Limb (tissue), 2 donors: ENCODE measurements at regions not wholly inside any gene's neighbourhood (a gene's known extent, or its start where the extent isn't known, plus 50 kb on each side); places are given as distances from the start of the nearest gene placed in this dataset.
"Not testable (repeated sequence)": the region's sequence is repeated elsewhere in the genome, so short reads cannot be mapped to it uniquely, and the experiment has no call there.

Experiments used
- DNase-seq, 2 donors: peaks; one replicate each; pipeline ENCODE4 v3.0.0-alpha.2; 2016; ENCODE audit errors: extremely low spot score in 2 of 2

DNA sequence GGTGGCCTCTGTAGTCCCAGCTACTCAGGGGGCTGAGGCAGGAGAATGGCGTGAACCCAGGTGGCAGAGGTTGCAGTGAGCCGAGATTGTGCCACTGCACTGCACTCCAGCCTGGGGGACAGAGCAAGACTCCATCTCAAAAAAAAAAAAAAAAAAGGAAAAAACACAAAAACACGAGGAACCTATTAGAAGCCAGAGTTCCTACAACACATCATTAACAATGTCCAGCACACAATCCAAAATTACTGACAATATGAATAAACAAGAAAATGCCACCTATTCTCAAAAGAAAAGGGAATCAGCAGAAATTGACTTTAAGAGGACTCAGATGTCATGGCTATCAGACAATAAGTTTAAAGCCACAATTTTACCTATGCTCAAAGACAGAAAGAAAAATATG lies 57.3 kb upstream of the HS3ST3A1 start:
- DNase-seq = not testable (repeated sequence)

GRCh38 chr17:13665872-13666635 lies 64.3 kb upstream of the HS3ST3A1 start:
- no peak for DNase-seq

GRCh38 chr17:13671341-13671740 lies 69.6 kb upstream of the HS3ST3A1 start:
- DNase-seq = no peak

DNA sequence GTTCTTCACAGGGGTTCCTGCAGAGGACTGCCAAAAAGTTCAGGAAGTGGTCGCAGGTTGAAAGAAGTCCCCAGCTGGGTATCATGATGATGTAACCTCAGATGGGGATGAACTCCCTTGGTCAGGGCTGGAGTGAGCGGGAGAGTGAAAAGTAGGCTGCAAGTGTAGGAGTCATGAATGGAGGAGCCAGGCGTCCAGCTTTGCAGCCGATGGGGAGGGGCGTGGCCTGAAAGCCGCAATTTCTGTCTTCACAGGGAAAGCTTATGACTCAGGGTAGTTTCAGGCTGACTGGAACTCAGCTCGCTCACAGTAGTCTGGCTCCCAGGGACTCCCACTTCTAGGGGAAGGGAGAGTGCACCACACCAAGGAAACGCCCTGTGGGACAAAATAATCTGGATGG lies 70.0 kb upstream of the HS3ST3A1 start:
- no peak for DNase-seq

- DNase-seq = no peak
Observed at GRCh38 chr17:13678361-13678760, 76.6 kb upstream of the HS3ST3A1 start.

- DNase-seq = peak in 1 of 2 donors; percentile 9
Observed at GRCh38 chr17:13678841-13679240, 77.1 kb upstream of the HS3ST3A1 start.

DNA sequence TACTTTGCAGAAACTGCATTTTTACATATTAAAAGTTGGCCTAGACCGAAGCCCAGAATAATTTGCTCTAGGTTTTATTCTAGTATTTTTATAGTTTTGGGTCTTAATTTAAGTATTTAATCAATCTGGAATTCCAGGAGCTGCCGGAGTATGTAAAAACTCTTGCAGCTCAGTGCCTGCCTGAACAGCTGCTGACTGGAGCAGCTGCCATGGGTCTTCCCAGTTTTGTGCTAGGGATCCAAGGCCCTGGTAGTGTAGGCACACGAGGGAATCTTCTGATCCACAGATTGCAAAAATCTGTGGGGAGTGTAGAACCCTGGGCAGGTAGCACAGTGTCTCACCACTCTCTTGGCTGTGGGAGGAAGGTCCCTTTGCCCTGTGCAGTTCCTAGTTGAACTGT lies 87.0 kb upstream of the HS3ST3A1 start:
- DNase-seq = no peak

- DNase-seq = no peak
Observed at GRCh38 chr17:13690806-13691205, 89.1 kb upstream of the HS3ST3A1 start.

DNA sequence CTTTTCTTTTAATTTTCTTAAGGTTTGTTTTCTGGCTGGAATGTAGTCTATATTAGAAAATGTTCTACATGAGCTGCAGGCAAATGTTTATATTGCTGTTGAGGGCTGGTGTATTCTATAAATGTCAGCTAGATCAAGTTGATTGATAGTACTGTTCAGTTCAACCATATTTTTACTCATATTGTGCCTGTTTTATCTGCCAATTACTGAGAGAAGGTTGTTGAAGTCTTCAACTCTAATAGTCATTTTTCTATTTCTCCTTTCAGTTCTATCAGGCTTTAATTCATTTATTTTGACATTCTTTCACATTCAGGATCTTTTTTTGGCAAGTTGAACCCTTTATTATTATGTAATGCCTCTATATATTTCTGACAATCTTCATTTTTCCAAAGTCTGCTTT lies 93.2 kb upstream of the HS3ST3A1 start:
- DNase-seq = no peak

- DNase-seq = no peak
Observed at GRCh38 chr17:13698832-13699231, 97.1 kb upstream of the HS3ST3A1 start.

GRCh38 chr17:13699261-13699660 lies 97.5 kb upstream of the HS3ST3A1 start:
- no peak for DNase-seq

GRCh38 chr17:13702266-13702665 lies 100.5 kb upstream of the HS3ST3A1 start:
- DNase-seq = peak in 1 of 2 donors; percentile 22

DNA sequence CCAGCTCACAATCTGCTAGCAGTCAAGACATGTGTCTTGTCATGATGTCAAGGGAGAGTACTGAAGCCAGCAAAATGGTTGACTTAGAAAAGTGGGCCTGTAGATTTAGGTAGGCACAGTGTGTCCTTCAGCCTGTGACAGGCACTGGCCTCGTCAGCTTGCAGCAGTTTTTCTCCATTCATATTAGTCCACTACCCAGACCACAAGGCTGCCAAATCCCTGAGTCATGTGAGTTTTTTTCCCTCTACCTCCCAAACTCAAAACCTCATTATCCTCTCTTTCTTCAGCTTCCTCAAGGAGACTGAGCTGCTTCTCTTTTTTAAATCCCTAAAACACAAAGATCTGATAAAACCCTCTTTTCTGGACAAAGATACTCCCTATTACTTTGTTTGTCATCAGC lies 102.6 kb upstream of the HS3ST3A1 start:
- no peak for DNase-seq

DNA sequence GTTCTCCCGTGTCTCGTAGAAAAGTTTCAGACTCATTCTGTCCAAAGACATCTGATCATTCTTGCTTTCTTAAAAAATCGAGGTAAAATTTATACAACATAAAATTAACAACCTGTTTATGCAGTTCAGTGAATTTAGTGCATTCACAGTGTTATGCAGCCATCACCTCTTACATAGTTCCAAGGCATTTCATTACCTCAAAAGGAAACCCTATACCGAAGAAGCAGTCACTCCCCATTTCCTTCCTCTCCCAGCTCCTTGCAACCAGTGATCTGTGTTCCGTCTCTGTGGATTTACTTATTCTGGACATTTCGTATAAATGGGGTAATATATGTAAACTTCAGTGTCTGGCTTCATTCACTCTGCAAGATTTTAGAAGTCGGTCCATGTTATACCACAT lies 103.5 kb upstream of the HS3ST3A1 start:
- DNase-seq = no peak

DNA sequence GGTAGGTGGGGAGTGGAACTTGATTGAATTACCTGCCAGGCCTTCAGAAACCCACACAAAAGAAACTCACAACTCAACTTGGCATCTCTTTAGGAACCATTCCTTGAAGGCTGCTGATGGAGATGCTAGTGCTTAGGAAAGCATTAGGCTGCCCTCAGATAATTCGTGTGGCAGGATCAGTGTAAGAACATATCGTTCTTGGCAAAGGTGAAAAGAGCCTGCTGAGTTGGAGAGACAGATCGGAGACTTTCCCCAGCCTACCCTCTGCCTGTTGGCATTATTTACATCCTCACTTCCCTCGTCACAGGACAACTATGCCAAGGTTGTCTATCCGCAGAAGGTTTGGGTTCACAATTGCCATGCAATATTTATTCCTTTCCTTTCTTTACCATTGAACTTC lies 120.0 kb upstream of the HS3ST3A1 start:
- DNase-seq = no peak

- no peak for DNase-seq
Observed at GRCh38 chr17:13725288-13725990, 123.7 kb upstream of the HS3ST3A1 start.

DNA sequence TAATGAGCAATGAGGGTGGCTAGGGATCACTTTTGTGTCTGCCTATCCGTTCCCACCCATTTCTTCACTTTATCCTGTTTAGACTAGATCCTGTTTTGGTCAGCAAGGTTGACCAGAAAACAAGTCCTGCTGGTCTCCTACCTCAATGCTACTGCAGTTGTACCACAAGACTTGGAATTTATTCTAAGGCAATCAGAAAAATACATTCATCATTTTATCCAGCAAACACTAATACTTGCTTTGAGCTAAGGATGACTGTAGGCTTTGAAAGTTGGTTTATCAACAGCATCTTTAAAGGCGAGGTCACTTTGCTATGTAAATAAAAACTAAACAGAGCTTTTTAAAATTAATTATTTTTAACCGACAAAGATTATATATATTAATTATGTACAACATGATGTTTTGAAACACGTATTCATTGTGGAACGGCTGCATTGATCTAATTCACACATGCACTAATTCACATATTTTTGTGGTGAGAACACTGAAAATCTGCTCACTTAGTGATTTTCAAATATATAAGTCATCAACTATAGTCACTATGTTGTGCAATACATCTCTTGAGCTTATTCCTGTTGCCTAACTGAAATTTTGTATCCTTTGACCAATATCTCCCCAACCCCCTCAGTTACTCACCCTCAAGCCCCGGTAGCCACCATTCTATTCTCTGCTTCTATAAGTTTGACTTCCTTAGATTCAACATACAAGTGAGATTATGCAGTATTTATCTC lies 125.9 kb upstream of the HS3ST3A1 start:
- DNase-seq = no peak

- no peak for DNase-seq
Observed at GRCh38 chr17:13728781-13729180, 127.1 kb upstream of the HS3ST3A1 start.

DNA sequence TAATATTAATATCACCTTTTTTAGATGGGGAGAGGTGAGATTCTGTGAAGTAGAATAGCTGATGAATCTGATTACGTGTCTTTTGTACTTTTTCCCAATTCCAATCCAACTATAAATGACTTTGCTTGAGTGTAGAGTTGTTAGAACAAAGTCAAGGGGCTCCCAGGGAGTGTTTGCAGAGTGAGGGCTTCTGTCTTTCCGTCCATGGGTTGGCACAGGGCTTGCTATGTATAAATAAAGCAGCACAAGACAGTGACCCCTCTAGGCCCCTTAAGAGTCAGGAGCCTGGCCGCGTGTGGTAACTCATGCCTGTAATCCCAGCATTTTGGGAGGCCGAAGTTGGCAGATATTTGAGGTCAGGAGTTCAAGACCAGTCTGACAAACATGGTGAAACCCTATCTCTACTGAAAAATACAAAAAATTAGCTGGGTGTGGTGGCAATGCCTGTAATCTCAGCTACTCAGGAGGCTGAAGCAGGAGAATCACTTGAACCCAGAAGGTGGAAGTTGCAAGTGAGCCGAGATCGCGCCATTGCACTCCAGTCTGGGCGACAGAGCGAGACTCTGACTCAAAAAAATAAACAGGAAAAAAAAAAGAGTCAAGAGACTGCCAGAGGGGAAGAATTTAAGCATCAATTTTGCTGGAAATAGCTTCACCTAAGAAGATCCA lies 127.9 kb upstream of the HS3ST3A1 start:
- no peak for DNase-seq

DNA sequence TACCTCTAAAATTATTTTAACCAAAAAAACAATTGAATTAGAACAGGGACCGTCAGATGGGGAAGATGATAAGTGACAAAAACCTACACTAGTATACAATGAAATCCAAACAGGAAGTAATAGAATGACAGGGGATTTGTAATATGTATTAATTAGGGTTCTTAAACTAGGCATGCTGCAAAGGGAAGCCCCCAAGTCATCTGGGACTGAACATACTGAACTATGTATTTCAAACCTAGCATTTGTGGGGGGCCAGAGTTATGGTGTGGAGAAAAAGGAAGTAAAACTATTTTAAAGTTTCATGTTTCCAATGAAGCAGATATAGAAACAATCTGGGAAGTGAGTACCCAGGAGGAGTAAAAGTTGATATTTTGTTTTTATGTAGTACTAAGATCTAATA lies 133.2 kb upstream of the HS3ST3A1 start:
- no peak for DNase-seq

DNA sequence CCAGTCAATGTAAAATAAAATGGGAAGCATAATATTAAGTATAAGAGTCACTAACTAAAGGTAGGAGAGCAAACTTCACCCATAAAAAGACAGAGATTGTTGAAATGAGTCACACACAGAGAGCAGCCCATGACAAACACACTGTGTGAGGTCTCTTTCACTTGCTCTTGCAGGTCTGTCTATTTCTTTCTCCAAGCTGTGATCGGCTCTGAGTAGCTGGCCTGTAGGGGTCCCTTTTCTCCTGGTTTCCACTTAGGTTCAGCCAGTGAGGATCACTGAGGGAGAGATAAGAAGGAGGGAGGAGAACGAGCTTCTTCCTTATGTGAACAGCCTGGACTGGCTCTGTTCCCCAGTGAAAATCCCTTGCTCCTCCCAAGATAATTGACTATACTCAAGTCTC lies 133.7 kb upstream of the HS3ST3A1 start:
- DNase-seq = no peak

DNA sequence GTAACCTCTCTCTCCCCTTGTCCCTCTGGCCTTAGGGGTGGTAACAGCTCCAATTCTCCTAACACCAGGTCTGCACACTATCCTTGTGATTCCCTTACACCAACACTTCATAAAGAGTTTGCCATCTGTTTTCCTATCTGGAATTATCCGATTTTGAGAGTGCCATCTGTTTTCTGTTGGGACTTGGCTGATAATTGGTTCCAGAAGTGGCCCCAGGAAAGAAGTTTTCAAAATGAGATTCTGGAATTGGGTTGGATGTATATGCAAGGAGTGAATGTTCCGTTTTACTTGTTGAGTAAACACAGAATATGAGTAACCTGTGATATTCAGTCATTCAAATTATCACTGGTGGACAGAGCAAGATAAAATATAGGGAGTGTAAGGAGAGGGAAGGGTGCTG lies 134.1 kb upstream of the HS3ST3A1 start:
- DNase-seq = no peak
